ENCODE measurements at regions not wholly inside any gene's neighbourhood (a gene's known extent, or its start where the extent isn't known, plus 50 kb on each side); places are given as distances from the start of the nearest gene placed in this dataset.

- no peak for DNase-seq
These were observed 429.8 kb downstream of the EPHA4 start for GRCh38 chr2:221142341-221142740.

GRCh38 chr2:221143231-221143630, 428.9 kb downstream of the EPHA4 start:
- no peak for DNase-seq

- no peak for DNase-seq
These were observed 427.2 kb downstream of the EPHA4 start for GRCh38 chr2:221144909-221145308.

- DNase-seq: no peak
These were observed 426.7 kb downstream of the EPHA4 start for GRCh38 chr2:221145396-221145795.

- no peak for DNase-seq
These were observed 418.9 kb downstream of the EPHA4 start for GRCh38 chr2:221153226-221153625.

- DNase-seq: no peak
These were observed 417.9 kb downstream of the EPHA4 start for GRCh38 chr2:221154176-221154575.

- no peak for DNase-seq
These were observed 415.9 kb downstream of the EPHA4 start for GRCh38 chr2:221156062-221156734.

- DNase-seq: no peak
These were observed 410.9 kb downstream of the EPHA4 start for GRCh38 chr2:221161186-221161585.

GRCh38 chr2:221166292-221166691, 405.8 kb downstream of the EPHA4 start:
- no peak for DNase-seq

GRCh38 chr2:221167561-221167960, 404.5 kb downstream of the EPHA4 start:
- no peak for DNase-seq

GRCh38 chr2:221169724-221170123, 402.4 kb downstream of the EPHA4 start:
- no peak for DNase-seq

- DNase-seq: no peak
These were observed 401.6 kb downstream of the EPHA4 start for GRCh38 chr2:221170548-221170947.

GRCh38 chr2:221176667-221177066, 395.4 kb downstream of the EPHA4 start:
- no peak for DNase-seq

GRCh38 chr2:221178139-221178538, 394.0 kb downstream of the EPHA4 start:
- no peak for DNase-seq

- DNase-seq: no peak
These were observed 385.2 kb downstream of the EPHA4 start for GRCh38 chr2:221186873-221187272.

GRCh38 chr2:221189431-221190067, 382.6 kb downstream of the EPHA4 start:
- DNase-seq: no peak

GRCh38 chr2:221195829-221196228, 376.3 kb downstream of the EPHA4 start:
- DNase-seq: no peak

- DNase-seq: no peak
These were observed 374.8 kb downstream of the EPHA4 start for GRCh38 chr2:221197225-221197856.

- no peak for DNase-seq
These were observed 373.8 kb downstream of the EPHA4 start for GRCh38 chr2:221198309-221198708.

- no peak for DNase-seq
These were observed 371.8 kb downstream of the EPHA4 start for GRCh38 chr2:221200184-221200839.

- no peak for DNase-seq
These were observed 369.7 kb downstream of the EPHA4 start for GRCh38 chr2:221202431-221202830.

- no peak for DNase-seq
These were observed 369.0 kb downstream of the EPHA4 start for GRCh38 chr2:221203125-221203524.

GRCh38 chr2:221203856-221204255, 368.2 kb downstream of the EPHA4 start:
- no peak for DNase-seq

- no peak for DNase-seq
These were observed 367.4 kb downstream of the EPHA4 start for GRCh38 chr2:221204699-221205098.

Measured in activated gamma-delta T cell treated with Interleukin-2 at 50 U/mL for 16 hours (primary cell).